Cardiac muscle cell (in vitro differentiated cells and primary cell): ENCODE measurements at regions not wholly inside any gene's neighbourhood (a gene's known extent, or its start where the extent isn't known, plus 50 kb on each side); places are given as distances from the start of the nearest gene placed in this dataset.

Experiments used
- DNase-seq, 2 donors: peaks; one replicate each; pipeline versions ENCODE4 v3.0.0 to v3.0.0-alpha.2; 2010 to 2017; ENCODE audit warnings: low read depth in 1 of 2, low spot score in 1 of 2
- H3K27ac ChIP-seq: fragments of 200-600 bp; sonication (generic); 2 replicates; pipeline ENCODE4 v1.5.1; 2016
- H3K27me3 ChIP-seq: fragments of 200-600 bp; sonication (generic); 2 replicates; pipeline ENCODE4 v1.6.0; 2016; ENCODE audit warnings: control low read depth
- H3K36me3 ChIP-seq: fragments of 200-600 bp; sonication (generic); 2 replicates; pipeline ENCODE4 v1.5.1; 2016; ENCODE audit warnings: control low read depth
- H3K4me1 ChIP-seq: fragments of 200-600 bp; sonication (generic); 2 replicates; pipeline ENCODE4 v1.8.1; 2017; ENCODE audit warnings: low read depth, mild to moderate bottlenecking, mixed run types
- H3K4me3 ChIP-seq: fragments of 200-600 bp; sonication (generic); 2 replicates; pipeline ENCODE4 v1.5.1; 2016; ENCODE audit warnings: mild to moderate bottlenecking
- H3K9me3 ChIP-seq: fragments of 200-600 bp; sonication (generic); 2 replicates; pipeline ENCODE4 v1.5.1; 2017; ENCODE audit warnings: low read depth, mild to moderate bottlenecking, control low read depth
- CTCF ChIP-seq: IDR thresholded peaks from 2 replicates; pipeline ENCODE4 v1.5.1; 2012; ENCODE audit warnings: low read depth, mild to moderate bottlenecking, low read length

DNA sequence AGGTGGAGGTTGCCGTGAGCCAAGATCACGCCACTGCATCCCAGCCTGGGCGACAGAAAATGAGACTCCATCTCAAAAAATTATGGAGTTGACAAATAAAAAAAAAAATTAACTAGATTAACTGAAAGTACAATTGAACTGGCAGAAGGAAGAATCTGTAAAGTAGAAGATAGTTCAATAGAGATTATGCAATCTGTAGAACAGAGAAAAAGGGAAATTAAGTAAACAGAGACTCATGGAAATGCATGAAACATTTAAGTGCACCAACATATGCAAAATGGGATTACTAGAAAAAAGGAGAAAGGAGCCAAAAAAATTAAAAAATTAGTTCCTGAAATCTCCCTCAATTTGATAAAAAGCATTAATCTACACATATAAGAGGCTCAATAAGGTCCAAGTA, 188.8 kb upstream of the KHDRBS2 start:
- DNase-seq = no peak
- Histone ChIP-seq H3K27me3 (no peaks in the 10 kb centered on the region), H3K27ac (no peak overlapping the region), H3K4me3 (no peak overlapping the region), H3K36me3 (no peaks in the 10 kb centered on the region), H3K9me3 (no peaks in the 10 kb centered on the region), H3K4me1 (no peaks in the 10 kb centered on the region)
- no peak for TF ChIP-seq CTCF

DNA sequence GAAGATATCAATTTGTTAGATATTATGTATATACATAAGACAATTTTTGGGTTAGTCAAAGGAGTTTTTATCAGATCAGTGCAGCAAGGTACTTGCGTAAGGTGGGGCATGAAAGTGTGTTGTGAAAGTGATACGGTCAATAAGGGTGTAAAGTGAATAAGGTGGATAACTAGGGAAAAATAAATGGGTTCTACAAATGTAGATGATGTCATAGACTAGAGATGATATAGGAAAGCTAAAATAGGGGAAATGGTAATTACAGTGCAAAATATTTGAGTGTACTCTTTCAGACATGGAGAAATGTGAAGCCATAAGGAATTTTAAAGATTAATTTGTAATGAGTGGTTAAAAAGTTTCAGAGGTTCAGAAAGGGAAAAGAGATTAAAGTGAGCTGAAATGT, 180.6 kb upstream of the KHDRBS2 start:
- Histone ChIP-seq H3K4me3 (no peak overlapping the region), H3K27ac (no peak overlapping the region), H3K36me3 (no peaks in the 10 kb centered on the region), H3K9me3 (no peaks in the 10 kb centered on the region), H3K27me3 (no peaks in the 10 kb centered on the region), H3K4me1 (no peaks in the 10 kb centered on the region)
- TF ChIP-seq CTCF = no peak
- DNase-seq = no peak

DNA sequence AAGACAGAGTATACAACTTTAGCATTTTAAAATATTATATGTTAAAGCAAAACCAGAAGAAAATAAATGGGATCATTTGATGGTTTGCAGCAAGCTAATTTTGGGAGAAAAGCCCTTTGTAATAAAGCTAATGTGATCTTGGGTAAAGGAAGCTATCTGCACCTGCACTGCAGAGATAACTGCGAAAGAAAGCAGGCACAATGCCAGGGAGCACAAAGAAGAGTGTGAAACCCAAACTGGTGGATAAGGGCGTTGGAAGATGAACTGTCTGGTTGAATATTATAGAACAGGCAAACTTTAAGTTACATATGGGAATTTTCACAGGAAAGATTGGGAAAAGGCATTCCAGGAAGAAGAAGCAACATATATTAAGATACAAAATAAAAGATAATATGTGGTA, 179.2 kb upstream of the KHDRBS2 start:
- Histone ChIP-seq H3K27me3 (no peaks in the 10 kb centered on the region), H3K9me3 (no peaks in the 10 kb centered on the region), H3K27ac (no peak overlapping the region), H3K36me3 (no peaks in the 10 kb centered on the region), H3K4me3 (no peak overlapping the region), H3K4me1 (no peaks in the 10 kb centered on the region)
- TF ChIP-seq CTCF = no peak
- DNase-seq = no peak

DNA sequence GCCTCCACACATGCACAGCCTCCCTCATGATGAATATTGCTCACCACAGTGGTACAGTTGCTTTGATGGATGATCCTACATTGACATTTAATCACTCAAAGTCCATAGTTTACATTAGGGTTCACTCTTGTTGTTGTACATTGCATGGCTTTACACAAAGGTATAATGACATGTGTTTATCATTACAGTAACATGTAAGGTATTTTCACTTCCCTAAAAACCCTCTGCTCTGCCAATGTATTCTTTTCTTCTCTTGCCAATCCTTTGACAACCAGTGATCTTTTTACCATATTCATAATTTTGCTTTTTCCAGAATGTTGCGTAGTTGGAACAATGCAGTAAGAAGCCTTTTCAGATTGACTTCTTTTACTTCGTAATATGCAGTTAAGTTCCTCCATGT, 166.6 kb upstream of the KHDRBS2 start:
- Histone ChIP-seq H3K4me3 (no peak overlapping the region), H3K36me3 (no peaks in the 10 kb centered on the region), H3K4me1 (no peaks in the 10 kb centered on the region), H3K27me3 (no peaks in the 10 kb centered on the region), H3K9me3 (no peaks in the 10 kb centered on the region), H3K27ac (no peak overlapping the region)
- TF ChIP-seq CTCF = no peak
- DNase-seq = no peak

DNA sequence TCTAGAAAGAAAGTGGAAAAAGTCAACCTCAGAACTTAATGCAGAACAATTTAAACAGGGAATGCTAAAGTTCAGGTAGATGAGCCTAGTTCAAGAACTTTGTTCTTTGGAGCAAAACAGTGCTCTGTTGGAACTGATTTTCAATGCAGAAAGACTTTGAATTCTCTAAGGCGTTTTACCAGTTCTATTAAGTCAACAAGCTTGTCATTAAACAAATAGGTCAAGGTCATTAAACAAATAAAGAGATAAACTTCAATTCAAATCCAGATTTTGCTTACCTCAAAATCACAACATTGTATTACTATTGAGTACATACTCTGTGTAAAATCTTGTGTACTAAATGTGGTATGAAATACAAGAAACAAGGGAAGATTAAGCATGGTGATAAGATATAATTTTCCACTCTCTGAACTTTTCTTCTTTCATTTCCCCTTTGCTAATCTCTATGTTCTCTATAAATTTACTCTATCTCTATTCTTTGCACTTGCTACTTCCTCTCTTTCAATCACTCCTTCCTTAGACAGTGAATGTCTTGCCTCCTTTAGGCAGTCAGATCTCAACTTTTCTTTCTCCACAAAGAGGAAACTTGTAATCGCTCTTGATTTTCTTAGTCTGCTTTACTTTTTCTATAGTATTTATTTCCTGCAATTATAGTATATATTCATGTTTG, 160.8 kb upstream of the KHDRBS2 start:
- H3K27me3 ChIP-seq = no peaks in the 10 kb centered on the region
- no peaks in the 10 kb centered on the region for H3K36me3 ChIP-seq
- no peak for DNase-seq
- no peak overlapping the region for H3K4me3 ChIP-seq
- no peaks in the 10 kb centered on the region for H3K9me3 ChIP-seq
- TF ChIP-seq CTCF = no peak
- H3K4me1 ChIP-seq = no peaks in the 10 kb centered on the region
- no peak overlapping the region for H3K27ac ChIP-seq
